Stimulated activated CD4-positive, alpha-beta T cell treated with anti-CD3 and anti-CD28 coated beads, Interleukin-15, amount 100 ng/mL, for 1 hour (primary cell): ENCODE measurements at regions not wholly inside any gene's neighbourhood (a gene's known extent, or its start where the extent isn't known, plus 50 kb on each side); places are given as distances from the start of the nearest gene placed in this dataset.

Experiments used
- DNase-seq, 2 donors: peaks; one replicate each; pipeline ENCODE4 v3.0.0-alpha.2; 2020; ENCODE audit warnings: low read depth in 1 of 2, low spot score in 1 of 2

- DNase-seq = no peak
Observed at GRCh38 chr14:53896726-53897125, 59.9 kb downstream of the BMP4 start.

GRCh38 chr14:53894456-53894855 lies 62.2 kb downstream of the BMP4 start:
- DNase-seq = no peak

DNA sequence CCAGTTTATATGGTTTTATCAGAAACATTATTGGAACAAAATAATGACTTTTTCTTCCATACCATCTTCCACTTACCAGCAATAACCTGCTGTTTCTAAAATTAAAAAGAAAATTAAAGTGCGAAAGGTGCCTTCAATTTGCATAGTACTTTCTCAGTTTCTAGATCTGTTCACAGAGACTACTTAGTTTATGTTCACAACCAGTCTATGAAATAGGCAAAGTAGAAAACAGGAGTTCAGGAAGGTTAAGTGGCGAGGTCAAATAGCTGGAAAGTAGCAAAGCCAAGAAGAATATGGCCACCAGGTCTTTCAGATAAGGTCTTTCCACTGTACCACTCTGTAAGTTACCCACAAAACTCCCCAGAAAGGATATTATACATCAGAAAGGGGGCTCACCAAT lies 63.3 kb downstream of the BMP4 start:
- no peak for DNase-seq

DNA sequence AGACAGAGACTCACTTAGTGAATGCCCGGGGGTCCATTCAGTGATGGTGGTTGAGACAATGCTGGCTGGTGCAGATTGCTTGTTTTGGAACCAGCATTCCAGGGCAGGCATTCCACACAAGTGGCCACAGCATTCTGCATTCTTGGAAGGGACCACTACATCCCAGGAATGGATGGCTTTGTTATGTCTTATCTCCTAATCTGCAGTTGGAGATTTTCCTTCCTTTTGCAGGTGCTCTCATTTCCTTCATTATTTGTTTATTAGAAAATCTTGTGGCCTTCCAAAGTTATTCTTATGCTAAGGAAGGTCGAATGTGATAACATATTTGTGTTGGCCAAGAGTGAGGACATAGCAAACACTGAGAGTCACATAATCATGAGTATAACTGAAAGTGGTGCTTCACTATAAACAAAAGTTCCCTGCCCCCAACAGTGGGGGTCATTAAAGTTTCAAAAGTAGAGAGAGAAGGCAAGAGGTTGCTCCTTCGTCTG lies 66.0 kb downstream of the BMP4 start:
- no peak for DNase-seq

DNA sequence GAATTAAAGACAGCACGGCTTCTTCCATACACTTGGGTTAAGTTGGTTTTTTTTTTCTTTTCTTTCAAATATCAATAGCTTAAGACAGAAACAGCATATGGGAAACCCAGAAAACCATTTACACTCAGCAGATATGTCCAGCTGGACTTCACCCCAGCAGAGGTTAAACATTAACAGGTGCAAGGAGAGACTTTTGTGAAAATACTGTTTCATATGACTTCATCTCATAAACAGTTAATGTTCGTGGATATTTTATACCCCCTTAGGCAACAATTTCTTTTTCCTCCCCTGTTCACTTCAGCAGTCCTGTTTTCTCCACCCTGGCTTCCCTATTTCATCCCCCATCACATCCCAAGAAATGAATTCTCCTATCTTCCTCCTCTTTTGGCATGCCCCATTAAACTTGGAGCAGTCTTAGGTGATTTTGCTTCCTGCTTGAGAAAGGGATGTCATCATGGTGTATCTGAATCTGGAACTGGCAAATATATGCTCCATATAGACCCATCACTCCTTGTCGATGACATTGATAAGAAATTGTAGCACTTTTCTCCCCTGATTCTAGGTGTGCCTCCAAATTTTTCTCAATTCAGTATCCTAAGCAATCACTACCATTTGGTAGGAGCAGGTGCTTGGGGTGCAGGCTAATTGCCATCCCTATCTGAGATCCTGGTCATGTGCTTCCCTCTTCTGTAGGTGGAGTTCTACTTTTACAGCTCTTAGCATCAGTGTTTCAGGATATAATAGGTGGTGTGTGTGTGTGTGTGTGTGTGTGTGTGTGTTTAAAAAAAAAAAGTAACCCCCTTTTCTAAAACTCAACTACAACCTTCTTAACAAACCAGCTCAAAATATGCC lies 67.9 kb downstream of the BMP4 start:
- DNase-seq = no peak

DNA sequence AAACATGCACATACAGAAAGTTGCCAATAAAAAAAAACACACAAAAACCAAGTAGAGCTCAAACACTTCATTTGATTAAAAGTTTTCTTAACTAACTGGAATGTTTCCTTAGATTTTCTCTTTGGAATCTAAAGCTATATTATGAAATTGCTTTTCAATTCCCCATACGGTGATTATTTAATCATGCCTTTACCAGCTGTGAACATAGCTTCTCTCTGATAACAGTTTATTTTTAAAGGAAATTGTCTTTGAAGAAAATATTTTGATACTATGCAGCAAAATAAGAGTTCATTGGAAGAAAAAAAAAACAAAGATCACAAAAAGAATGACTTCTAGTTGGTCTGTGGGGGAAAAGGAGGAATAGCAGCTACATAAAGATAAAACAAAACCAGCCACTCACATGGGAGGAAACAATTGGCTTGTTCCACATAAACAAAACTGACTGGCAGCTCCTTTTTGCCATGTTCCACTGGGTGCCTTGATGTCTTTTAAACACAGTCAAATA lies 71.4 kb downstream of the BMP4 start:
- no peak for DNase-seq

DNA sequence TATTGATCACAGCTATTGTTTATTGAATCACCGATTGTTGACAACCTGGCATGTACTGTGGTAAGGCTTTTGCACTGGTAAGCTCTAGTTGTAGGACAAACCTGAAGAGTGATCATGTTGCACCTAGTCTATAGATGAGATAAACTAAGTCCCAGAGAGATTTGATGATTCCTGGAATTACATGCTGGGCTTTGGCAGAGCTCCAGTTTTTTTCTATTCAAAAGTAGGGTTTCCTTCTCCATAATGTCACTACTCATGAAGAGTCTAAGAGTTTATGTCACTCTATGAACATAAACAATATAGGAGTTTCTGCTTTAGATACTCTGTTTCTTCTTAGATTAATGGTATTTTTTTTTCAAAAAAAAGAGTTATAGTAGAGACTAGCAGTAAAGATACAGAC lies 72.0 kb downstream of the BMP4 start:
- DNase-seq = no peak

GRCh38 chr14:53883739-53884138 lies 72.9 kb downstream of the BMP4 start:
- DNase-seq = no peak

- no peak for DNase-seq
Observed at GRCh38 chr14:53882684-53883083, 73.9 kb downstream of the BMP4 start.

- DNase-seq = no peak
Observed at GRCh38 chr14:53881921-53882320, 74.7 kb downstream of the BMP4 start.

- DNase-seq = no peak
Observed at GRCh38 chr14:53881161-53881871, 75.3 kb downstream of the BMP4 start.

GRCh38 chr14:53880761-53881160 lies 75.9 kb downstream of the BMP4 start:
- DNase-seq = no peak

GRCh38 chr14:53879747-53880146 lies 76.9 kb downstream of the BMP4 start:
- DNase-seq = no peak

- DNase-seq = no peak
Observed at GRCh38 chr14:53879022-53879686, 77.5 kb downstream of the BMP4 start.

DNA sequence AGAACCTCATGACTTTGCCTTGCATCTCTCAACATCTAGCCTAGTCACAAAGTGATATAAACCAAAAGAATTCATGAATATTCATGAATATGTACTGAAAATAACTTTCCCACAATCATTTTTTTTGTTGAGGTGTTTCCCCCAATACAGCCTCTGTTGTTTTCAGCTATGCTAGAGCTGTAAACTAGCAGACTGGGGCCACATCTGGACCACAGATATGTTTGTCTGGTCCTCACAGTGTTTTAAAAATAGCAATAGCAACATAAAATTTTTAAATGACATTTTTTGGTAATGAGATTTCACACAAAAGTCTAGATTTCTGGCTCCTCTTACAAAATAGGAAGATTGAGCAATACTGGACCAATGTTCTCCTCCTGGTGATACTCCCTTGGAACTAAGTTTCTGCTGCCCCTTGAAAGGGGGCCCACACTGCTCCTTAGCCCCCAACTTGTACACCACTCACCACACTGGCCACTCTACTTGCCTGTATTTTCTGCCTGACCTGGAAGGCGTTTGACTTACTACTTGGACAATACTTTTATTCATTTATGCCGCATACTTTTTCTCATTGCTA lies 81.2 kb downstream of the BMP4 start:
- DNase-seq = no peak

- DNase-seq = no peak
Observed at GRCh38 chr14:53874704-53875103, 81.9 kb downstream of the BMP4 start.

DNA sequence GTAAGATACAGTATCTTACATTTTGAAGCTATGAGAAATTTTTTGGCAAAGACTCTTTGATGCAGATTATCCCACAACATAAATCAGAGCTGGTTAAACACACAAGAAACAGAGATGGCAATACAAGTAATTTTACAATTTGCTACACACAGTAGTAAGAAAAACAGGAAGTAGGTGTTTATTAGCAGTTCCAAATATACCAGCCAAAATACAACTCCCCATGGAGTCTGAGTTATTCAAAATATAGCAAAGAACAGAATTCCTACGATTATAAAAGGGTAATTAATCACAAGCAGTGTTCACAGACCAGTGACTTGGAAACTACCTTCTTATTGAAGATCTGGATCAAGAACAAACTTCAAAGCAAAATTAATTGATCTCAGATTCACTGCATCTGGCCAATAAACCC lies 83.9 kb downstream of the BMP4 start:
- no peak for DNase-seq

DNA sequence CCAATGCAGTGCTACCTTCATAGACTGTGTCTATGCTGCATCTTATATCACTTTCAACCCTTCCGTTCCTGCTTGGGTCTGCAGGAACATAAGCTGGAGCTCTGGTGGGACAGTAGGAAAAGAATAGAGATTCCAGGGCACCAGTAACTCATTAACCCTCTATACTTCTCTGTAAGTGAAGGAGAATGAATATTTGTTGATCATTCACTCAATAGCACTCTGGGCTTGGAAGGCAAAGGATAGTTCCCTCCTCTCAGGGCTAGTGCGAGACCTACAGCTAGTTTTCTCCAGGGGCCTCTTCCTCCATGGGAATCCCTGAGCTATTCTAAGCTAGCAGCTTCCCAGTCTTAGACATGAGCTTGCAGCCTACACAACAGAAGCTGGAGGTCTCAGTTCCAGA lies 84.7 kb downstream of the BMP4 start:
- no peak for DNase-seq

GRCh38 chr14:53871011-53871410 lies 85.6 kb downstream of the BMP4 start:
- DNase-seq = no peak

- no peak for DNase-seq
Observed at GRCh38 chr14:53865711-53866110, 90.9 kb downstream of the BMP4 start.

DNA sequence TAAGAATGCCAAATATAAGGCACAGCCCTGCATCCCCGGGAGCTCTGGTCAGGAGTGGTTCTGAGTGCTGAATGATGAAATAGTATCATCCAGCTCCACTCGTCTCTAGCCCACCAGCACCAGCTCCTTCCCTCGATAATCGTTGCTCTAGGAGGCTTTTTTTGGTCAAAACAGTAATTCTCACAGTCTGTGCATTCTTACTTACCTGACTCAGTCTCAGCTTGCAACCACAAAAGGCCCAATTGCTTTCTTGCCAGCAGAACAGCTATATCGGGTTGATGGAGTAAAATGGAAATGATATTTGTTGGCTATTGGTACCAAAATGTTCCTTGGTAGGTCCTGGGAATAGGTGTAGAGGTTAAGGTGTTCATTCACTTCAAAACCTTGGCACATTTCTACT lies 94.8 kb downstream of the BMP4 start:
- no peak for DNase-seq

DNA sequence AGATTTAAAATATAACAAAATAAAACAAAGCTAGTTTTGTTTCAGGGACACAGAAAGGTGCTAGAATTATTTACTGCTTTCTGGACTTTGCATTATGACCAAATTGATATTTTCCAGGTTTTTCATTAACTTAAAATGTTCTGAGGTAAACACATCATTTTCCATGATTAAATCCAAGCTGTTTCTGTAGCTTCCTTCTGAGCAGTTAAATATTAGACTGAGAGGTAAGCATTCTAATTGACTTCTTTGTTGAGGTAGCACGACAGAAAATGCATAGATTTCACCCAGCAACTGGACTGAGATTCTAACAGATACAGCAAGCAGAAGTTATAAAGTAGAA lies 98.3 kb downstream of the BMP4 start:
- no peak for DNase-seq
